GM23338 (cell line): ENCODE measurements at regions not wholly inside any gene's neighbourhood (a gene's known extent, or its start where the extent isn't known, plus 50 kb on each side); places are given as distances from the start of the nearest gene placed in this dataset.

Source experiments
- CREB1 ChIP-seq: fragments of 250-450 bp; sonication (Bioruptor Pico); IDR thresholded peaks from 2 replicates; pipeline ENCODE4 v1.5.0; 2020; ENCODE audit warnings: low read depth, mild to moderate bottlenecking, moderate library complexity
- CTCF ChIP-seq, 2 experiments: fragments of 200-600 bp in 1 of 2; sonication (generic) in 1 of 2; conservative IDR thresholded peaks; 2 replicates each; pipeline versions ENCODE4 v1.5.1 to v1.6.1; 2016 to 2017; ENCODE audit warnings: antibody characterized with exemption in 2 of 2, low read depth in 2 of 2, mild to moderate bottlenecking in 2 of 2, moderate library complexity in 1 of 2
- EZH2 ChIP-seq: fragments of 200-600 bp; sonication (generic); IDR thresholded peaks from one replicate; pipeline ENCODE4 v1.8.0; 2017; ENCODE audit warnings: antibody characterized with exemption, mild to moderate bottlenecking, low read depth; ENCODE audit not compliant: unreplicated experiment
- EZH2phosphoT487 ChIP-seq: fragments of 200-600 bp; sonication (generic); IDR thresholded peaks from one replicate; pipeline ENCODE4 v1.8.1; 2018; ENCODE audit warnings: antibody characterized with exemption; ENCODE audit not compliant: unreplicated experiment
- JUNB ChIP-seq: IDR thresholded peaks from one replicate; pipeline ENCODE4 v1.6.1; 2016; ENCODE audit warnings: antibody characterized with exemption; ENCODE audit not compliant: unreplicated experiment
- NANOG ChIP-seq: IDR thresholded peaks from 2 replicates; pipeline ENCODE4 v1.6.1; 2016; ENCODE audit warnings: antibody characterized with exemption, borderline replicate concordance
- POLR2AphosphoS5 ChIP-seq: IDR thresholded peaks from 2 replicates; pipeline ENCODE4 v1.6.1; 2016; ENCODE audit warnings: antibody characterized with exemption, low read depth
- ZNF114 ChIP-seq: fragments of 250-450 bp; sonication (Bioruptor Pico); IDR thresholded peaks from 2 replicates; pipeline ENCODE4 v1.5.0; 2020; ENCODE audit warnings: mild to moderate bottlenecking, moderate library complexity

GRCh38 chr5:165188556-165189175 is 1683.2 kb downstream of the MAT2B start:
- TF ChIP-seq CTCF (conservative IDR thresholded peaks at IDR 0.05; ENCODE audit: low read depth in 2 of 2) (no peak), EZH2 (no peak), NANOG (no peak), POLR2AphosphoS5 (no peak), EZH2phosphoT487 (no peak), CREB1 (CRISPR knock-in tag) (no peak), ZNF114 (no peak), JUNB (no peak)
